ENCODE measurements at regions not wholly inside any gene's neighbourhood (a gene's known extent, or its start where the extent isn't known, plus 50 kb on each side); places are given as distances from the start of the nearest gene placed in this dataset.

GRCh38 chr6:105537981-105538578 is 135.2 kb upstream of the PREP start:
- 93% methylated on average over 2 of the region's 2 CpGs for WGBS, 2 donors
- Histone ChIP-seq H3K9me3 (ENCODE audit: control insufficient read depth in 4 of 4, insufficient read depth in 3 of 4, low read length in 3 of 4) (no peaks in the 10 kb centered on the region), H3K27me3 (ENCODE audit: control insufficient read depth in 3 of 3, insufficient read depth in 3 of 3, low read length in 2 of 3) (peaks cover 0 to 3% (median 0%) of the 10 kb centered on the region in 3 donors), H3K36me3 (ENCODE audit: control insufficient read depth in 4 of 4, insufficient read depth in 4 of 4, low read length in 4 of 4) (no peaks in the 10 kb centered on the region), H3K27ac (ENCODE audit: low read depth in 1 of 2, low read length in 1 of 2) (no peak overlapping the region), H3K4me1 (ENCODE audit: control insufficient read depth in 5 of 5, insufficient read depth in 5 of 5, low read length in 5 of 5) (no peaks in the 10 kb centered on the region), H3K9ac (ENCODE audit: insufficient read depth in 1 of 2, low read length in 2 of 2) (no peak overlapping the region), H3K4me3 (no peak overlapping the region)
- no peak for TF ChIP-seq CTCF (IDR thresholded peaks at IDR 0.05; ENCODE audit: control extremely low read depth, extremely low read depth)
- ATAC-seq (ENCODE audit: insufficient read depth, low FRiP score) (no peak), DNase-seq (no peak)

GRCh38 chr6:105536961-105537360 is 134.1 kb upstream of the PREP start:
- ATAC-seq (ENCODE audit: insufficient read depth, low FRiP score) (no peak), DNase-seq (peak in 2 of 3 donors; percentile 4 to 23)
- Histone ChIP-seq H3K27ac (ENCODE audit: low read depth in 1 of 2, low read length in 1 of 2) (no peak overlapping the region), H3K27me3 (ENCODE audit: control insufficient read depth in 3 of 3, insufficient read depth in 3 of 3, low read length in 2 of 3) (peaks cover 0 to 5% (median 0%) of the 10 kb centered on the region in 3 donors), H3K9ac (ENCODE audit: insufficient read depth in 1 of 2, low read length in 2 of 2) (no peak overlapping the region), H3K36me3 (ENCODE audit: control insufficient read depth in 4 of 4, insufficient read depth in 4 of 4, low read length in 4 of 4) (no peaks in the 10 kb centered on the region), H3K4me1 (ENCODE audit: control insufficient read depth in 5 of 5, insufficient read depth in 5 of 5, low read length in 5 of 5) (no peaks in the 10 kb centered on the region), H3K9me3 (ENCODE audit: control insufficient read depth in 4 of 4, insufficient read depth in 3 of 4, low read length in 3 of 4) (no peaks in the 10 kb centered on the region), H3K4me3 (no peak overlapping the region)
- 76 to 82% methylated on average over 3 of the region's 3 CpGs for WGBS, 2 donors
- no peak for TF ChIP-seq CTCF (IDR thresholded peaks at IDR 0.05; ENCODE audit: control extremely low read depth, extremely low read depth)

DNA sequence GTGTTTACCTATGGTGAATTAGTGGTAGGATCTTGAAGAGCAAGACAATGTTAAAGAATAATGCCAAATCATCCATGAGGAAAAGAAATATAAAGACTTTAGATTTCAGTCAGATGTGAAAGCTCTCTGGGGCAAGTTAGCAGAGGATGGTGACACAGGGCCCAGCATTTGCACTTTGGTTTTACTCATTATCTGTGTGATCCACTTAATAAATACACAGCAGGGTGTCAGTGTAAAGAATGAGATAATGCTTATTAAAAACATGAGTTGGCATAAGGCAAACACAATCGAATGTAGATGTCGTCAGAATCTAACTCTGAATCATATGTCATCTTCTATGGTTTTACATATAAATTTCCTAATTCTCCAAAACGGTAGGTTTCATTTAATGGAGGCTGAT is 130.4 kb upstream of the PREP start:
- Histone ChIP-seq H3K27me3 (ENCODE audit: control insufficient read depth in 3 of 3, insufficient read depth in 3 of 3, low read length in 2 of 3) (peaks cover 0 to 4% (median 0%) of the 10 kb centered on the region in 3 donors), H3K9me3 (ENCODE audit: control insufficient read depth in 4 of 4, insufficient read depth in 3 of 4, low read length in 3 of 4) (no peaks in the 10 kb centered on the region), H3K36me3 (ENCODE audit: control insufficient read depth in 4 of 4, insufficient read depth in 4 of 4, low read length in 4 of 4) (no peaks in the 10 kb centered on the region), H3K9ac (ENCODE audit: insufficient read depth in 1 of 2, low read length in 2 of 2) (no peak overlapping the region), H3K4me3 (no peak overlapping the region), H3K4me1 (ENCODE audit: control insufficient read depth in 5 of 5, insufficient read depth in 5 of 5, low read length in 5 of 5) (no peaks in the 10 kb centered on the region), H3K27ac (ENCODE audit: low read depth in 1 of 2, low read length in 1 of 2) (no peak overlapping the region)
- DNase-seq = no peak
- no peak for ATAC-seq (ENCODE audit: insufficient read depth, low FRiP score)
- no peak for TF ChIP-seq CTCF (IDR thresholded peaks at IDR 0.05; ENCODE audit: control extremely low read depth, extremely low read depth)
- 85 to 95% methylated on average over 3 of the region's 3 CpGs for WGBS, 2 donors
